GM12873 (cell line): ENCODE measurements at regions not wholly inside any gene's neighbourhood (a gene's known extent, or its start where the extent isn't known, plus 50 kb on each side); places are given as distances from the start of the nearest gene placed in this dataset.

Experiments
- TF ChIP-seq, protein P1 (sequence below): IDR thresholded peaks from 2 replicates; pipeline ENCODE4 v1.5.1; 2012; ENCODE audit warnings: low read depth, mild to moderate bottlenecking, moderate library complexity, low read length, control low read depth; ENCODE audit not compliant: insufficient read depth; ENCODE audit errors: missing control alignments

DNA sequence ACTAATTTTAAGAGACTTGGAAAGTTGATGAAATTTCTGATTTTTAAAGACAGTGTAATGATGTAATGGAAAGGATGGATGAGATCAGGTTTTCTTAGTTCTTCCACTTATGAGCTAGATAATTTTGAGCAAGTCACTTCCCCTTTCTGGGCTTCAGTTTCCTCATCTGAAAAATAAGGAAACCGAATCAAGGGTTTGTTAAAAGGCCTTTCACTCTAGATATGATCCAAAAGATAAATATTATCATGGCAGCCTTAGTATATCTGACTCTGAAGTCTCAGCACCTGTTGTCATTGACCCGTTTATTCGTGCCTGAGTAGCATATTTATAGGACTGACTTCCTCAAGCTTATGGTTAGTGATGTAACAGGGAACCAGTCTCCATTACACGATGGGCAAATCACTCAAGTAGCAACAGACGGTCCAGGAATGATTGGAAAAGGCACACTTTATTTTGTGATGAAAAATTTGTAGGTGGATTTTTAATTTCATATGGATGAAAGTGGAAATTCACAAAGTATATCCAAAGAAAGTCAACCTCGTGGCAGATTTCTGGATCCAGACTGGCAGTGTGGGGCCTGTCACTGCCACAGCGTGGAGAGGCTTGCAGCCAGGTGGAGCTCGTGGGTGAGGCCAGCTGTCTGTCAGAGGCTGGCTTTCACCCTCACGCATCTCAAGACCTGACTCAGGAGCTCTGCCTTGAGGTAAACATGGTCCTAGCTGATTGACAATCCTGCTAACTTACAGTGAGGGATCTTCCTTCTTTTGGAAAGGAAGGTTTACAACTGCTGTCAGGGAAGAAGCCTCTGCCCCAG, 137.9 kb upstream of the CXCR4 start:
- TF ChIP-seq, protein P1, sequence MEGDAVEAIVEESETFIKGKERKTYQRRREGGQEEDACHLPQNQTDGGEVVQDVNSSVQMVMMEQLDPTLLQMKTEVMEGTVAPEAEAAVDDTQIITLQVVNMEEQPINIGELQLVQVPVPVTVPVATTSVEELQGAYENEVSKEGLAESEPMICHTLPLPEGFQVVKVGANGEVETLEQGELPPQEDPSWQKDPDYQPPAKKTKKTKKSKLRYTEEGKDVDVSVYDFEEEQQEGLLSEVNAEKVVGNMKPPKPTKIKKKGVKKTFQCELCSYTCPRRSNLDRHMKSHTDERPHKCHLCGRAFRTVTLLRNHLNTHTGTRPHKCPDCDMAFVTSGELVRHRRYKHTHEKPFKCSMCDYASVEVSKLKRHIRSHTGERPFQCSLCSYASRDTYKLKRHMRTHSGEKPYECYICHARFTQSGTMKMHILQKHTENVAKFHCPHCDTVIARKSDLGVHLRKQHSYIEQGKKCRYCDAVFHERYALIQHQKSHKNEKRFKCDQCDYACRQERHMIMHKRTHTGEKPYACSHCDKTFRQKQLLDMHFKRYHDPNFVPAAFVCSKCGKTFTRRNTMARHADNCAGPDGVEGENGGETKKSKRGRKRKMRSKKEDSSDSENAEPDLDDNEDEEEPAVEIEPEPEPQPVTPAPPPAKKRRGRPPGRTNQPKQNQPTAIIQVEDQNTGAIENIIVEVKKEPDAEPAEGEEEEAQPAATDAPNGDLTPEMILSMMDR = peak; percentile 25

- TF ChIP-seq, protein P1 = no peak
These were observed 137.2 kb upstream of the CXCR4 start for GRCh38 chr2:136255127-136255526.

GRCh38 chr2:136254681-136255080, 136.7 kb upstream of the CXCR4 start:
- TF ChIP-seq, protein P1 = no peak

DNA sequence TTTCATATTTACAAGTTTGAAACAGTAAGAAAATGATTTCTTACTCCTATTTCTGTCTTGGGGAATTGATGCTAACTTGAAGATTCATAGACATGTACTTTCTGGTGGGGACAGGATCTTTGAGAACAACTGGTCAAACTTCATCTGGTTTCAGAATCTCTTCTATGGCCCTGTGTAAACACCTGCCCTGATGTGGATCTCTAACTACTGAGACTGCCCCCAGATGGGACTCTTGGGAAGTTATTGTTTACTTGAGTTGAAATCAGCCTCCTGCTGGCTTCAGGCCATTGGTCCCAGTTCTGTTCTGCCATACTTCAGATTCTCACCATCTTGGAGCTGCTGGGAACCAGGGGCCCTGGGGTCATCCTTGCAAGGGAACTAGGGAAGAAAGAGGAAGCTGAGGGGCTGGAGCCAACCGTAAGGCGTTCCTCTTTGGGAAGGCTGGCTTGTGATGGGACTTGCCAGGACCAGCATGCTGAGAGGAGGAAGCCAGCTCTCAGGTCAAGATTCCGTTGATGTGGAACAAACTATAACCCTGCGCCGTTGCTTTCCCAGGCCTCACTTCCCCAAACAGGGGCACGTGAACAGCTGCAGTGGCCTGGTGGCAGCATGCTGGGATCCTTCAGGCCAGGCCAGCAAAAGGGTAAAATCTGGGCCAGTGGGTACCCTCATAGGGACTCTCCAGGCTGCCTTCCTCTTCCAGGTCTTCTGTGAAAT, 135.5 kb upstream of the CXCR4 start:
- TF ChIP-seq, protein P1 = peak; percentile 10

DNA sequence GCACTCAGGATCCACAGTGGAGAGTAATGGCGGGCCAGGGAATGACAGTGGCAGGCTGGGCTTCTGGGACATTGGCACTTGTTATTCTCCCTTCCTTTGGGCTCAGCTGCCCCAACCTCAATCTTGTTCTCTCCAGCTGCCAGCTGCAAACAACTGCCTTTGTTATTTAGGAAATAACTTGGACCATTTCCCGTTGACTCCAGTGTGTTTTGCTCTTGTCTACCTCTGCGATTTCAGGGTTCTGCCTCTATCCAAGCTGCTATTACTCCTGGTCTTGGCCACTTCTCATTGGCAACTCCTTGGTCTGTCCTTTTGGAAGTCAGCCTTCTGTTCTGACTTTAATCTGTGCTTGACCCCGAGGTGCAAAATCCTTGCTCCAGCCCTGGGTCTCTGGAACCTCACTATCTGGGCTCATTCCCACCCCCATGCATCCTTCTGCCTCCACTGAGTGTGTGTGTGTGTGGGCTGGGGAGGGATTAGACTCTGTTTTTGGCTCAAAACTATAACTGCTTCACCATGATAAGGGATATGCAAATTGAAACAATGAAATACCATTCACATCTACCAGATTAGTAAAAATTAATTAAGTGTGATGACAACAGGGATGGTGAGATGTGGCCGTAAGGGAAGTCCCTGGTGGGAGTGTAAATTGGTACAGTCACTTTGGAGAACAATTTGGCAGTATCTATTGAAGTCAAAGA, 134.1 kb upstream of the CXCR4 start:
- TF ChIP-seq, protein P1 = no peak

- TF ChIP-seq, protein P1 = no peak
These were observed 133.4 kb upstream of the CXCR4 start for GRCh38 chr2:136251197-136251884.

GRCh38 chr2:136250131-136250530, 132.2 kb upstream of the CXCR4 start:
- TF ChIP-seq, protein P1 = no peak
